ENCODE measurements at regions not wholly inside any gene's neighbourhood (a gene's known extent, or its start where the extent isn't known, plus 50 kb on each side); places are given as distances from the start of the nearest gene placed in this dataset.
"Not testable (repeated sequence)": the region's sequence is repeated elsewhere in the genome, so short reads cannot be mapped to it uniquely, and the experiment has no call there.

DNA sequence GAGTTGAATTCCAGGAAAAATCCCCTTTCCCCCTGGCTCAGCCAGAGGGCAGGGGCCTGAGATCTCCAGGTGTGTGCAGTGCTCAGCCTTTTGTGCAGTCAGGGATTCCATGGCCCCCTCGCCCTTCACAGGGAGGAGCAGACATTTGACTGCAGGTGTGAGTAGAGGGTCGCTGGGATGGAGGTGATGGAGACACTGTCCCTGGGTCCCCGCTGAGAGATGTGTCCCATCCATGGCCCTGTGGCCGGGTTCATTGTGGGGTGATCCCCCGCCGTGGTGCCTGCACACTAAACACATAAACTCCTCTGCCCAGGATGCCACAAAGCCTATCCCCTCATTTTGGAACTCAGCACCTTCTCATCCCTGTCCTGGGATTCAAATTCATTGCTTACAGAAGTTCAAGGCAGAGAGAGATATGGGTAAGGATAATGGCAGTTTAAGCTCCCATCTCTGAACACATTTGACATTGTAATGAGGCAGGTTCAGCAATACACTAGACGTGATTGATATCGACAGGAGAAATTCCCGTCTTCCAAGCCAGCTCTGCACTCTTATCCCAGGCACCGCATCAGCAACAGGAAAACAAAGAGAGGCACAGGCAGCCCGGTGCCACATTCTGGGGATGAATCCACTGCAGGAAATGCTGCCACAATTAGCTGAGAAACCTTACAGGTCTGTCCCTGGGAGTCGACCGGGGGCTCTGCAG, 55.3 kb upstream of the SFSWAP start:
- not testable (repeated sequence) for DNase-seq (ENCODE audit: low spot score in 2 of 2); H3K9me3 Mint-ChIP-seq; H3K4me3 Mint-ChIP-seq; H3K4me1 Mint-ChIP-seq; H3K27ac Mint-ChIP-seq; ATAC-seq (ENCODE audit: low read depth); H3K36me3 Mint-ChIP-seq
- peaks cover 10% of the 10 kb centered on the region for H3K27me3 Mint-ChIP-seq

DNA sequence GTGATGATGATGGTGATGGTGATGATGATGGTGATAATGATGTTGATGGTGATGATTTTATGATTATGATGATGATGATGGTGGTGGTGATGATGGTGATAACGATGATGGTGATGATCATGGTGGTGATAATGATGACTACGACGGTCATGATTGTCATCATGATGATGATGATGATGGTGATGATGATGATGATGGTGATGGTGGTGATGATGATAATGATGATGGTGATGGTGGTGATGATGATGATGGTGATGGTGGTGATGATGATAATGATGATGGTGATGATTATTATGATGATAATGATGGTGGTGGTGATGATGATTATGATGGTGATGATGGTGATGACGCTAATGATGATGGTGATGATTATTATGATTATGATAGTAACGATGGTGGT, 54.1 kb upstream of the SFSWAP start:
- not testable (repeated sequence) for DNase-seq (ENCODE audit: low spot score in 2 of 2); H3K36me3 Mint-ChIP-seq; H3K27me3 Mint-ChIP-seq; H3K4me1 Mint-ChIP-seq; ATAC-seq (ENCODE audit: low read depth); H3K9me3 Mint-ChIP-seq; H3K27ac Mint-ChIP-seq; H3K4me3 Mint-ChIP-seq

DNA sequence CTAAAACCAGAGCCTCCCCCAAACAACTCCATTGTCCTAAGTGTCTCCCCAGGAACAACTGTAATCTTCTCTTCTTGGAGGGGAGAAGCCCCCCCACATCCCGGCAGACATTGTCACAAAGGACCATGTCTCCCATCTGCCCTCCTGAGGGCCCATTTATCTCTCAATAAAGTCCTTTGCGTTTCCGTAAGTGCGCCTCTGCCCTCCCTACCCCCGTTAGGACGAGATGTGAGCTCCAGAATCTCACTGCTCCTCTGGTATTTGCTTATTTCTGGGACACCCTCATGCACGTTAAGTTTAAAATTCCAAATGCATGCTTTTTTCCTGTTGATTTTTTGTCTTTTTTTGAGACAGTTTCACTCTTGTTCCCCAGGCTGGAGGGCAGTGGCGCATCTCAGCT, 52.3 kb upstream of the SFSWAP start:
- not testable (repeated sequence) for H3K4me1 Mint-ChIP-seq; H3K36me3 Mint-ChIP-seq; ATAC-seq (ENCODE audit: low read depth); H3K9me3 Mint-ChIP-seq; H3K27me3 Mint-ChIP-seq; DNase-seq (ENCODE audit: low spot score in 2 of 2); H3K27ac Mint-ChIP-seq; H3K4me3 Mint-ChIP-seq

DNA sequence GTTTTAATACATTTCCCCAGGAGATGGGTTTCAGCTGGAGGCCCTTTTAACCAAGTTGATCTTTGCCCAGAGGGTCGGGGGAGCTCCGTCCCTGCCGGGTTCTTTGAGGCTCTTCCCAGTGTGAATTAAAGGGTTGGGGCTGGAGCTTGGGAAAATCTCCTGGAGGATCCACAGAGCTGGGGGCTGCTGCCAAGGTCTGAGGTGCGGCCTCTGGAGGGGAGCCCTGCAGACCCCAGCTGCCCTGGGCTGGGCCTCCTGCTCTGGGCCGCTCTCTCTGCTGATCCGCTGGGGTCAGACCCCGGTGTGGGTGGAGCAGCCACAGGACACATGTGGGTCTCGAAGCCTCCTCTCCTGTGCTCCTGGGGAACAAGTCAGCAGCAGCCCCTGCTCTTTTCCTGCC, 51.4 kb upstream of the SFSWAP start:
- not testable (repeated sequence) for H3K27ac Mint-ChIP-seq; H3K27me3 Mint-ChIP-seq; ATAC-seq (ENCODE audit: low read depth); H3K36me3 Mint-ChIP-seq; H3K9me3 Mint-ChIP-seq; H3K4me3 Mint-ChIP-seq; DNase-seq (ENCODE audit: low spot score in 2 of 2); H3K4me1 Mint-ChIP-seq

DNA sequence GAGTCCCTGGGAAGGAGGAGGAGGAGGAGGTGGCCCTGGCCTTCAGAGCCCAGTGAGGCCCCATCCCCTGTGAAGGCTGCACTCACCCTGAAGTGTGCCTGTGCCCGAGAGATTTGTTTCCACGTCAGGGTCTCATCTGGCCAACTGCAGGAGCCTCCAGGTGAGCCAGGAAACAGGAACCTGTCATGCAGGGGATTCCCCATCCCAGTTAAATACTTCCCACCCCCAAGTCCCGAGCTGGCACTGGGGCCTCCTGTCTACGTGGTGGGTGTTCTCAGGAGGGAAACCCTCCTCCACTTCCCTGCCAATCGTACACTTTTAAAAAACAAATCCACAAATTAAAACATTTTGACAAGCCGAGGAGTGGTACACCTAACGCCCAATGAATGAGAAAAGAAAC, 50.9 kb upstream of the SFSWAP start:
- not testable (repeated sequence) for H3K4me3 Mint-ChIP-seq; ATAC-seq (ENCODE audit: low read depth); H3K27ac Mint-ChIP-seq; H3K36me3 Mint-ChIP-seq; H3K4me1 Mint-ChIP-seq; H3K9me3 Mint-ChIP-seq; H3K27me3 Mint-ChIP-seq
- peak in 1 of 2 donors; percentile 10 for DNase-seq (ENCODE audit: low spot score in 2 of 2)

DNA sequence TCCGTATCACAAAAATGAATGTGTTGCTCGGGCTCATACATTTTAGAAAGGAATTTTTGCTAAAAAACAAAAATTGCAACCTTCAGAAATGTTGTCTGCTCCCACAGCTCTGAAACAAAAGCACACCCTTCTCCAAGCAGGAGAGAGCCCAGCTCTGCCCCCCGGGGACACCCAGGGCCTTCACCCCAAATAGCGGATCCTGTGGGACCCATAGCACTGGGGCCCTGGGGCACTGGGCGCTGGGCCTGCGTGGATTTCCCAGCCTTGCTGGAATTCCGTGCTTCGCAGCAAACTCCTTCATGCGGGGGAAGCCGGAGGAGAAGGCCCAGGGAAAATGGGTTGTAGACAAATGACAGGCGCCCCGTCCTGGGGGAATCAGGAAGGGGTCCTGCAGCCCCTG, 50.5 kb upstream of the SFSWAP start:
- not testable (repeated sequence) for H3K4me3 Mint-ChIP-seq; H3K27me3 Mint-ChIP-seq; H3K4me1 Mint-ChIP-seq; H3K36me3 Mint-ChIP-seq; ATAC-seq (ENCODE audit: low read depth); H3K9me3 Mint-ChIP-seq; H3K27ac Mint-ChIP-seq
- DNase-seq (ENCODE audit: low spot score in 2 of 2), result peak in 1 of 2 donors; percentile 8
